IMR-90 (cell line): ENCODE measurements at regions not wholly inside any gene's neighbourhood (a gene's known extent, or its start where the extent isn't known, plus 50 kb on each side); places are given as distances from the start of the nearest gene placed in this dataset.

Experiments
- ATAC-seq: fragments of 200-7000 bp; cut with Tn5 transposase; 2 replicates; pipeline ENCODE4 v1.9.1; 2020; ENCODE audit warnings: low read depth, mild to moderate bottlenecking, moderate library complexity
- BruUV-seq: library from RNA; stranded (reverse); fragments of 400-500 nt; replicated peaks from 2 replicates; lab custom pipeline; 2021; lab: Mats Ljungman, UMichigan
- CTCF ChIA-PET: fragments of 300-600 bp; formaldehyde crosslinking; extraction: SDS; loops from one replicate; lab custom pipeline; 2021; ENCODE audit warnings: antibody characterized with exemption; lab: Yijun Ruan, JAX
- POLR2A ChIA-PET: fragments of 300-600 bp; sonication (Branson Sonifier 250); formaldehyde crosslinking; loops from one replicate; lab custom pipeline; 2022; ENCODE audit warnings: antibody characterized with exemption; ENCODE audit not compliant: unreplicated experiment; lab: Charles Lee
- DNase-seq: peaks from one replicate; pipeline ENCODE4 v3.0.0; 2013
- H2AFZ ChIP-seq: replicated peaks from 2 replicates; pipeline ENCODE3; 2013; ENCODE audit warnings: low read length, mild to moderate bottlenecking; ENCODE audit not compliant: poor library complexity
- H2AK5ac ChIP-seq: 2 replicates; pipeline ENCODE4 v1.6.1; 2013; ENCODE audit warnings: low read depth, low read length, inconsistent platforms
- H2AK9ac ChIP-seq: replicated peaks from 2 replicates; pipeline ENCODE3; 2013; ENCODE audit warnings: mild to moderate bottlenecking, low read depth, low read length, moderate library complexity; ENCODE audit not compliant: poor library complexity
- H2BK120ac ChIP-seq: 2 replicates; pipeline ENCODE4 v1.6.1; 2013; ENCODE audit warnings: low read depth, low read length, inconsistent platforms
- H2BK15ac ChIP-seq: 3 replicates; pipeline ENCODE4 v1.6.1; 2013; ENCODE audit warnings: low read depth, low read length, inconsistent platforms
- H2BK20ac ChIP-seq: 2 replicates; pipeline ENCODE4 v1.6.1; 2013; ENCODE audit warnings: low read depth, mild to moderate bottlenecking, inconsistent platforms, low read length, moderate library complexity
- H2BK5ac ChIP-seq: 2 replicates; pipeline ENCODE4 v1.6.1; 2013; ENCODE audit warnings: mild to moderate bottlenecking, low read depth, low read length, inconsistent platforms; ENCODE audit not compliant: poor library complexity, severe bottlenecking
- H3K14ac ChIP-seq: replicated peaks from 2 replicates; pipeline ENCODE4 v1.6.1; 2013; ENCODE audit warnings: low read depth, low read length, inconsistent platforms
- H3K18ac ChIP-seq: 2 replicates; pipeline ENCODE4 v1.6.1; 2013; ENCODE audit warnings: low read depth, low read length, control low read depth
- H3K23ac ChIP-seq: 2 replicates; pipeline ENCODE4 v1.6.1; 2013; ENCODE audit warnings: low read depth, low read length, inconsistent platforms
- H3K27ac ChIP-seq: 2 replicates; pipeline ENCODE4 v1.5.1; 2013; ENCODE audit warnings: mild to moderate bottlenecking, control low read depth, low read length; ENCODE audit not compliant: insufficient read depth
- H3K27me3 ChIP-seq: 2 replicates; pipeline ENCODE4 v1.6.1; 2013; ENCODE audit warnings: low read length; ENCODE audit not compliant: control insufficient read depth, insufficient read depth
- H3K36me3 ChIP-seq: 2 replicates; pipeline ENCODE4 v1.6.1; 2013; ENCODE audit warnings: low read length, mixed read lengths; ENCODE audit not compliant: control insufficient read depth, insufficient read depth
- H3K4ac ChIP-seq: 2 replicates; pipeline ENCODE4 v1.6.1; 2013; ENCODE audit warnings: low read depth, low read length, inconsistent platforms
- H3K4me1 ChIP-seq: 2 replicates; pipeline ENCODE4 v1.6.1; 2013; ENCODE audit warnings: low read length, mixed read lengths; ENCODE audit not compliant: control insufficient read depth, insufficient read depth
- H3K4me2 ChIP-seq: 2 replicates; pipeline ENCODE4 v1.6.1; 2013; ENCODE audit warnings: low read depth, mild to moderate bottlenecking, control low read depth, low read length, moderate library complexity
- H3K4me3 ChIP-seq: 2 replicates; pipeline ENCODE4 v1.5.1; 2013; ENCODE audit warnings: low read depth, mild to moderate bottlenecking, control low read depth, low read length, moderate library complexity; ENCODE audit not compliant: insufficient read depth
- H3K56ac ChIP-seq: 2 replicates; pipeline ENCODE4 v1.6.1; 2013; ENCODE audit warnings: low read length, inconsistent platforms; ENCODE audit not compliant: insufficient read depth; ENCODE audit errors: extremely low read depth
- H3K79me1 ChIP-seq, 2 experiments: 2 replicates each; pipeline ENCODE4 v1.6.1; 2013; ENCODE audit warnings: low read length in 2 of 2, inconsistent platforms in 1 of 2, low read depth in 1 of 2
- H3K9ac ChIP-seq: 2 replicates; pipeline ENCODE4 v1.6.1; 2013; ENCODE audit warnings: low read depth, low read length, control low read depth
- H3K9me1 ChIP-seq: 2 replicates; pipeline ENCODE4 v1.6.1; 2013; ENCODE audit warnings: low read length, inconsistent platforms; ENCODE audit not compliant: insufficient read depth
- H3K9me3 ChIP-seq: 2 replicates; pipeline ENCODE4 v1.6.1; 2013; ENCODE audit warnings: low read length; ENCODE audit not compliant: control insufficient read depth, insufficient read depth
- H4K20me1 ChIP-seq: 2 replicates; pipeline ENCODE4 v1.6.1; 2013; ENCODE audit warnings: low read length, inconsistent platforms; ENCODE audit not compliant: insufficient read depth
- H4K5ac ChIP-seq: 2 replicates; pipeline ENCODE4 v1.6.1; 2013; ENCODE audit warnings: mild to moderate bottlenecking, low read depth, low read length, control low read depth
- H4K8ac ChIP-seq, 2 experiments: 2 replicates each; pipeline ENCODE4 v1.6.1; 2013; ENCODE audit warnings: low read depth in 2 of 2, low read length in 2 of 2, control low read depth in 1 of 2, inconsistent platforms in 1 of 2
- H4K91ac ChIP-seq: 2 replicates; pipeline ENCODE4 v1.6.1; 2013; ENCODE audit warnings: low read depth, low read length, inconsistent platforms; ENCODE audit not compliant: insufficient read depth
- FOS ChIP-seq: fragments of 150-350 bp; IDR thresholded peaks from 2 replicates; pipeline ENCODE4 v1.6.1; 2016; ENCODE audit warnings: low read depth, low read length
- MAFK ChIP-seq: IDR thresholded peaks from 2 replicates; pipeline ENCODE4 v1.6.1; 2012; ENCODE audit warnings: low read depth, low read length, improper control_type of control experiment
- MAZ ChIP-seq: IDR thresholded peaks from 2 replicates; pipeline ENCODE4 v1.6.1; 2012; ENCODE audit warnings: low read depth, mild to moderate bottlenecking, low read length, improper control_type of control experiment, moderate library complexity, borderline replicate concordance
- MXI1 ChIP-seq: IDR thresholded peaks from 2 replicates; pipeline ENCODE4 v1.6.1; 2012; ENCODE audit warnings: low read depth, mild to moderate bottlenecking, low read length, moderate library complexity, borderline replicate concordance
- NFE2L2 ChIP-seq: fragments of 150-350 bp; IDR thresholded peaks from 2 replicates; pipeline ENCODE4 v1.6.1; 2016; ENCODE audit warnings: low read depth, mild to moderate bottlenecking, low read length
- POLR2A ChIP-seq: IDR thresholded peaks from 2 replicates; pipeline ENCODE4 v1.6.1; 2012; ENCODE audit warnings: mild to moderate bottlenecking, low read depth, low read length
- RAD21 ChIP-seq: IDR thresholded peaks from 2 replicates; pipeline ENCODE4 v1.6.1; 2012; ENCODE audit warnings: low read length, improper control_type of control experiment
- RCOR1 ChIP-seq: IDR thresholded peaks from 2 replicates; pipeline ENCODE4 v1.6.1; 2012; ENCODE audit warnings: mild to moderate bottlenecking, low read length, improper control_type of control experiment; ENCODE audit not compliant: insufficient replicate concordance
- RFX5 ChIP-seq: IDR thresholded peaks from 2 replicates; pipeline ENCODE4 v1.8.0; 2012; ENCODE audit warnings: low read depth, mild to moderate bottlenecking, low read length, moderate library complexity
- USF2 ChIP-seq: fragments of 150-350 bp; IDR thresholded peaks from 2 replicates; pipeline ENCODE4 v1.6.1; 2017; ENCODE audit warnings: mild to moderate bottlenecking, antibody characterized with exemption, low read length, low read depth
- WGBS, 2 experiments: methylation state at CpG; one replicate each; pipeline versions ENCODE4 v1.1.5 to v1.1.7; 2013; ENCODE audit warnings: missing lambda C conversion rate in 2 of 2; ENCODE audit not compliant: insufficient read length in 1 of 2; ENCODE audit errors: extremely low coverage in 2 of 2; 5-methylcytosine and 5-hydroxymethylcytosine counted together
- dilution Hi-C: fragments of 300-500 bp; cut with HindIII; formaldehyde crosslinking; loops from one replicate; pipeline ENCODE4 v1.14.3; 2018; ENCODE audit warnings: low sequenced_read_pairs; ENCODE audit not compliant: unreplicated experiment
- in situ Hi-C: fragments of 300-500 bp; cut with MboI; formaldehyde crosslinking; loops from 3 replicates; pipeline ENCODE4 v1.14.3; 2019; ENCODE audit warnings: low sequenced_read_pairs, inconsistent platforms, mixed read lengths
- intact Hi-C: fragments of 100-400 bp; cut with micrococcal nuclease; formaldehyde crosslinking; loops from 2 replicates; pipeline ENCODE4 v1.10.0; 2022
- TF ChIP-seq, protein P1 (sequence below): fragments of 150-350 bp; IDR thresholded peaks from 2 replicates; pipeline ENCODE4 v1.6.1; 2016; ENCODE audit warnings: low read depth, mild to moderate bottlenecking, low read length, moderate library complexity, borderline replicate concordance

- H2BK15ac ChIP-seq, result no peak overlapping the region
- no peak overlapping the region for H4K5ac ChIP-seq
- BruUV-seq, result no TSS peak
- in situ Hi-C loops, result no loop called here
- POLR2A ChIA-PET, result no interaction called here
- H3K9ac ChIP-seq, result no peak overlapping the region
- no peak overlapping the region for H2AK5ac ChIP-seq
- no peak overlapping the region for H3K23ac ChIP-seq
- H2BK20ac ChIP-seq, result no peak overlapping the region
- ATAC-seq (no peak), DNase-seq (no peak)
- H4K91ac ChIP-seq, result no peak overlapping the region
- H3K27ac ChIP-seq, result no peak overlapping the region
- no peaks in the 10 kb centered on the region; the same call in 1 of the 2 replicates for H4K20me1 ChIP-seq
- no peak overlapping the region for H4K8ac ChIP-seq
- dilution Hi-C loops, result no loop called here
- no peaks in the 10 kb centered on the region for H3K36me3 ChIP-seq
- no peak overlapping the region for H3K14ac ChIP-seq
- no peak overlapping the region for H3K4me3 ChIP-seq
- H2BK120ac ChIP-seq, result no peak overlapping the region
- intact Hi-C loops, result no loop called here
- H3K4ac ChIP-seq, result no peak overlapping the region
- H2AK9ac ChIP-seq, result no peak overlapping the region
- no peaks in the 10 kb centered on the region for H3K9me3 ChIP-seq
- no peak overlapping the region for H3K18ac ChIP-seq
- CTCF ChIA-PET, result no interaction called here
- no peaks in the 10 kb centered on the region for H3K79me1 ChIP-seq
- no peak for TF ChIP-seq POLR2A
- TF ChIP-seq, protein P1, sequence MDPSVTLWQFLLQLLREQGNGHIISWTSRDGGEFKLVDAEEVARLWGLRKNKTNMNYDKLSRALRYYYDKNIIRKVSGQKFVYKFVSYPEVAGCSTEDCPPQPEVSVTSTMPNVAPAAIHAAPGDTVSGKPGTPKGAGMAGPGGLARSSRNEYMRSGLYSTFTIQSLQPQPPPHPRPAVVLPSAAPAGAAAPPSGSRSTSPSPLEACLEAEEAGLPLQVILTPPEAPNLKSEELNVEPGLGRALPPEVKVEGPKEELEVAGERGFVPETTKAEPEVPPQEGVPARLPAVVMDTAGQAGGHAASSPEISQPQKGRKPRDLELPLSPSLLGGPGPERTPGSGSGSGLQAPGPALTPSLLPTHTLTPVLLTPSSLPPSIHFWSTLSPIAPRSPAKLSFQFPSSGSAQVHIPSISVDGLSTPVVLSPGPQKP, result no peak
- TF ChIP-seq RFX5, result no peak
- TF ChIP-seq MAZ, result no peak
- no peak for TF ChIP-seq MXI1
- no peak for TF ChIP-seq RCOR1
- no peak for TF ChIP-seq RAD21
- TF ChIP-seq MAFK, result no peak
- no peak for TF ChIP-seq NFE2L2
- no peak for TF ChIP-seq USF2
- no peak for TF ChIP-seq FOS
- no peak overlapping the region for H2AFZ ChIP-seq
- H3K56ac ChIP-seq, result no peak overlapping the region
- 20% methylated on average over 1 of the region's 4 CpGs; no CpG with 5 or more reads in 1 of the 2 experiments for WGBS, 2 experiments
- no peak overlapping the region for H2BK5ac ChIP-seq
- no peaks in the 10 kb centered on the region for H3K9me1 ChIP-seq
- no peak overlapping the region for H3K4me2 ChIP-seq
- peaks cover 59% of the 10 kb centered on the region for H3K27me3 ChIP-seq
- H3K4me1 ChIP-seq, result no peaks in the 10 kb centered on the region
These were observed 107.1 kb upstream of the LINGO1 start for GRCh38 chr15:77739591-77740378.
